HG02678 (cell line): ENCODE measurements at regions not wholly inside any gene's neighbourhood (a gene's known extent, or its start where the extent isn't known, plus 50 kb on each side); places are given as distances from the start of the nearest gene placed in this dataset.
"Not testable (repeated sequence)": the region's sequence is repeated elsewhere in the genome, so short reads cannot be mapped to it uniquely, and the experiment has no call there.

Experiments
- ATAC-seq: cut with Tn5 transposase; IDR thresholded peaks from one replicate; pipeline ENCODE4 v1.9.1; 2021; ENCODE audit warnings: mild to moderate bottlenecking, moderate library complexity; ENCODE audit not compliant: unreplicated experiment

DNA sequence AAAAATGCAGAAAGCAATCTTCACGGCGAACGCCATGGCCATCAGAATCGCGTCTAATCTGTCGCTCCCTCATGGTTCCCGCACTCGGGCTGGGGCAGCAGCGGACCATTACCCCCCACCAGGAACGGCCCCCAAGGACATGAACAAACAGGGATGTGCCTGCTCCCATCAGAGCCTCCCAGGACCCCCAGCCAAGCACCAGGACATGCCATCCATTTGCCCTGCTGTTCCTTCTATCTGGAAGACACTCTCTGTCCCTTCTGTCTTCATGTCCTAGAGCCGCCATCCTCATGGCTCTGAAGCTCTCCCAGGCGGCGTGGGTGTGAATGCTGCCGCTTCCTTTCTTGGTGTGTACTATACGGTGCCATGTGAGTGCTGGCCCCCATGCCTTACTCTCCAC lies 371.8 kb downstream of the BCL11B start:
- ATAC-seq, result no peak

DNA sequence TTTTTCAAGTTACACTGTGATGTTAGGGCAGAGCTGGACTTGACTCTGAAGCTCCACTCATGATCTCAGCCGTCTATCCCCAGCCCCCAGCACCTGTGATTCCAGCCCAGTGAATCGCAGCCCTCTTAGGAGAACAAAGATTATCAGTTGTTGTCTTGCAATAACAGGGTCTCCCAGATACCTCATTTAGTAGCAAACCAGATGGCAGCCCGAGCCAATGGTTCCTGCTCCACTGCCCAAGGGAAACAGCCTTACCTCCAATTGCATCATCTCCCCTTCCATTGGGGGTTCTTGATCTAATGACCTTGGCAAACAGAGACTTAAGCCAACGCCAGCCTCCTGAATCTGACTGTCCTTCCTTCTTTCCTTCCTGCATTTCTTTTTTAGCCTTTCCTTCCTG lies 371.2 kb downstream of the BCL11B start:
- no peak for ATAC-seq

DNA sequence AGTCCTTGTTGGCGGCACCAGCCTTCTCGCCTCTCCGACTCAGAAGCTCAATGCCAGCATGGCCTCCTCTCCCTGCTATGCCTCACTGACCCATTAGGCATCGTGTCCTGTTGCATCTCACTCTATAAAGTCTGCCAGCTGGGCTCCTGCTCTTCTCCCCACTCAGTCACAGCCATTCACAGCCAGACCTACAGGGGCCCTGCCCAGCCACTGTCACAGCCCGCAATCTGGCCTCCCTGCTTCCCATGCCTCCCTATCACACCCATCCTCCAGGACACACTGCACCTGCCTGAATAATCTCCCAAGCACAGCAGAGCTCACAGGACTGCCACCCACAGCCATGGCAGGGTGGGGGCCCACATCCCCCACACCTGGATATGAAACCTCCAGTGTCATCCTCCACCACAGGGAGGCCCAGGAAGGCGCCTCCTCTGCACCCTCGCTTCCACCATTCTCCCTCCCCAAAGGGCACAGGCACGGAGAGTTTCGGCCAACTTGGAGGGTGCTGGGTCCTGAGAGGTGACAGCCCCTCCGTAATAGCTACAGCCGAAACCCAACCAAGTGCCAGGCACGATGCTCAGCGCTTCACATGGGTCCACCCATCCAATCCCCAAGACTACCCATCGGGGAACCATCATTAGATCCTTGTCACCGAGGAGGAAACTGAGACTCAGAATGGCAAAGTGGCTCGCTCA lies 370.3 kb downstream of the BCL11B start:
- ATAC-seq, result no peak

DNA sequence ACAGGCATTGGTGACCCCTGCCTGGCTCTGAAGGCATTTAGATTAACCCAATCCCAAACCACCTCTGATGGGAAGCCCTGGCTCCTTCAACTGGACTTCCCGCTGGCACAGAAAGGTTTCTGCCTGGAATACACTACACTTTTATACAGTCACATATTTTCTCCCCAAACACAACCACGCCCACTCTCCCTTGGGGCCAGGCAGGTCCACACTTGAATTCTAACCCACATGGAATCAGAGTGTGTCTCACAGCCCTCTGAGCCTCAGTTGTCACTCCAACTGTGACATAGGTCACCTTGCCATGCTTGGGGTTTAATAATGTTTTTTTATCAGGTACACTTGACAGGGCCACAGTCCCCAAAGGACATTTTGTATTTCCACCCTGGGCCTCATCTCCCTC lies 368.6 kb downstream of the BCL11B start:
- ATAC-seq, result no peak

DNA sequence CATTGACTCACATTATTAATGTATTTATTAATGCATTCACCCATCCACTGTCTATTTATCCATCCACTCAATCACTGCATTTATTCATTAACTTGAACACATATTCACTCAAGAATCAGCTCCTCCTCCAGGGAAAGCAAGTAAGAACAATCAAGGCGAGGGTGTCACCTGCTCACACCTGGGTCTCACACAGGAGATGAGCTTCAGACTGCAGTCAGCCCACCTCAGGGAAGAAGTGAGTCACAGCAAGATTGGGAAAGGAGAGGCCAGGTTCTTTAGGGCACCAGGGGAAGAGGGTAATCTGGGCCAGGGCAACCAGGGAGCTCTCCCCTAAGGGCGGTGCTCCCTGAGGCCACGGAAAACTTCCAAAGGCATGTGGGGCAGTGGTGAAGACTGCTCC lies 367.3 kb downstream of the BCL11B start:
- ATAC-seq, result no peak

DNA sequence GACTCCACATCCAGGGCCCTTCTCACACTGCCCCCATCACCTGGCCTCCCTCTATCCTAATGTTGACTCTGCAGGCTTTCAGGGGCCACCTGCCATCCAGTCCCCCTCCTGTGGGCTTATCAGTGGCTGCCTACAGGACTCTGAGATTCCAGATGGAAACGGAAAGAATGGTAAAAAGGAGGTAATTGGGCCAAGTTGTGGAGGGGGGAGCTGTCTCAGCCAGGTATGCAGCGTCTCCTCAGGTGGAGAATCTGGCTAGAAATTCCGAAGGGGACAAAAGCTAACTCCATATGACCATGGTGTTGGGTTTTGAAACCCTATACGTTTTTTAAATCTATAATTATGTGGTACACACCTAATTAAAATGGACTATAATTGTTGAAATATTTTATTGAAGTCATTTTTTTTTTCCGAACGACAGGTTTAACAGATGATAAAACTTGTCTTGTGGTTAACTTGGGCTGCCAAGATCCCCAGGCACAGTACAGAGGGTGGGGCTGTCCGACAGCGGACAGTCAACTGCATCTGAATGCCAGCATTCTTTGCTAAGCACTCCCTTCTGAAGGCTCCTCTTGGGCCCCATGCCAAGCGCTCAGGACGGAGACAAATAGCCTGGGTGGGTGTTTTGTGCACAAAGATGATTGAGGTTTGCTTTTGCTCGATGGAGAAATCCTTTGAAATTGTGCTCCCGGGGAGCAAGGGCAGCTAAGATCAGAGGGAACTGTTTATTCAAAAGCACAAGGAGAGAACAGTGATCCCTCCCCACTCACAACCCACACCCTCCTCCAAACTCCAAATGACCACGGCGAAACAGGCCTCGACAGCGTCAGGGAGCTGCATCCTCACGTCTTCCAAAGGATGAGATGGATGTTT lies 365.6 kb downstream of the BCL11B start:
- ATAC-seq, result no peak

DNA sequence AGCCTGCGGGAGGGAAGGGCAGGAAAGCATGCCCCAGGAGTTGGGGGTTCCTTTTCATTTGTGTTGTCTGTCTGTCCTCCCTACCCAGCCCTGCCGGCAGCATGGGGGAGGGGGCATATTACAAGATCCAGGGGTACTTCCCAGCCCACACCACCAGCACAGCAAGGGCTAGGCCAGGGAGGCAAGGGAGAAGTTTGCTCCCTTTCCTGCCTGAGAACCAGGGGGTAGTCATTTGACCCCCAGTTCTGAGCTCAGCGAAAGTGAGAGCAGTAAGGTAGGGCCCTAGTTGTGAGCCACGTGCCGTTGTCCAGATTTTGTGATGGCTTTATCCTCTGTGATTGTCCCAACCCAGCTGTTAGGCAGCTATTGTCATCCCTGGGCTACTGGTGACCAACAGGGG lies 364.7 kb downstream of the BCL11B start:
- ATAC-seq, result no peak

DNA sequence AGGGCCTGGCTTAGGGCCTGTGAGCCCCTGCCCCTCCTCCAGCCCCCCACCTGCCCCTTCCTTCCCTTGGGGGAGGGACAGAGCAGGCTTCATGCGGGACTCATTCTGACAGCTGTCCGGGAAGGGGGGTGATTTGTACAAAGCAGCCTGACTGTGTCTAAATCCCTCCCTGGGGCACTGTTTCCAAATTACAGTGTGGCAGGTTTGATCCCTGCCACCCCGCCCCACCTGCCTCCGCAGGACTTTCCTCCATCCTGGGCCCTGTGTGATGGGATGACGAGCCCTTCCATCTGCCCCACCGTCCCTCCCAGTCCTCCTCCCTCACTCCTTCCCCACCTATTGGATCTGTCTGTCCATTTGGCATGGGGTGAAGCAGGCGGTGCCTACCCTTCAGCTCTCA lies 363.9 kb downstream of the BCL11B start:
- ATAC-seq, result no peak

DNA sequence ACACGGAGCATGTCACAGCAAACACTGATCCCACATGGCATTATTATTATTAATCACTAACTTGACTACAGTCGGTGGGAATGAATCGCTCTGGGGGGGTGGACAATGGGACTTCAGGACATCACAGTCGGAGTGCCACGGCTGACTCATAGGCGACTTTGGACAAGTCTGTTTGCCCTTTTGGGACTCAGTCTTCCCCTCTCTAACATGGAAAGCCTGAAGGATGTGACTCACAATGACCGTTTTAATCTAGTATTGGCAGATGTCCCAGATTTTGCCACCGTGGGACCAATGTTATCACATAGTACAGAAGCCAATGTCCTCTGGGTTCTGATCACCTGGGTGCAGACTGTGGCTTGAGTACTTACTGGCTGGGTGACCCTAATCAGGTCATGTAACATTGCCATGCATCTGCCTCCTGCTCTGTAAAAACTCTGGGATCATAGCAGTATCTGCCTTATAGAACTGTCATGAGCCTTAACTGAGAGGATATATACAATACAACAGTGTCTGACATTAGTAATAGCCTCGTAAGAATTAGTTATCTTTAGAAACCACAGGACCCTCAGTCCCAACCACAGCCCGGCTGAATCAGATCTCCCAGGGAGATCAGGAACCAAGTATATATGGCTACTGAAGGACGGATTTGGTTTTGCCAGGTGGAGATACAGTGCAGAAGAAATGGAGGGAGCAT lies 362.6 kb downstream of the BCL11B start:
- no peak for ATAC-seq

DNA sequence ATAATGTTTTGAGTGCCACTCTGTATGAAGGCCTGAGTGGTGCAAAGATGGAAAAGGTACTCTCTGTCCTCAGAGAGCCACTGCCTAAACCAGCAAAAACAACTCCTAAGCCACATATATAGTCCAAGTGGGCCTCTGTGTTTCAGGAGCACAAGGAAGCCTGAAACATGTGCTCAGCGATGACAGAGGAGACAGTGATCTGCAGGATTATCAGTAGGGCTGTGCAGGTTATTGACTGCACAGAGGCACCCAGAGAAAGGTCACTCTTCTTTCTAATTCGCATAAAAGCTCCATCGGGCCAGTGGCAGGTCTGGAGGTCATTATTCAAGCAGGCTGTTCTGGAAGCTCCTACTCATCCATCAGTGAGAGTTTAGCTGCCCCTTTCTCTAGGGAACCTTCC lies 361.9 kb downstream of the BCL11B start:
- no peak for ATAC-seq

DNA sequence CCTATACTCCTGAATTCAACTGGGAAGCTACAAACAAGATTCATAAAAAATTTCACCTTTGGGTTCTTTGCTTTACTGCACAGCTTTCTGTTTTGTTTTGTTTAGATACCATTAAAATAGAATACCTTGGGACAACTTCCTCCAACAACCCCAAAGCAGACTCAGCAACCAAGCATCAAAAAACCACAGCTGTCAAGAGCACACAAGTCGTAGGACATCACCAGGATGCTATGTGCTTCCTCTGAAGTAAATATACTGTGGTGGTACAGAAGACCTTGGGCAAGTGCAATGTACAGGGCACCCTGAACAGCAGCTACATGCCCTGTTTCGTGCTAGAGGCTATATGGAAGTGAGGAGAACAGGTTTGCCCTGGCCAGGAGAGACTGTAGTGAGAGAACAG lies 359.3 kb downstream of the BCL11B start:
- ATAC-seq, result no peak

DNA sequence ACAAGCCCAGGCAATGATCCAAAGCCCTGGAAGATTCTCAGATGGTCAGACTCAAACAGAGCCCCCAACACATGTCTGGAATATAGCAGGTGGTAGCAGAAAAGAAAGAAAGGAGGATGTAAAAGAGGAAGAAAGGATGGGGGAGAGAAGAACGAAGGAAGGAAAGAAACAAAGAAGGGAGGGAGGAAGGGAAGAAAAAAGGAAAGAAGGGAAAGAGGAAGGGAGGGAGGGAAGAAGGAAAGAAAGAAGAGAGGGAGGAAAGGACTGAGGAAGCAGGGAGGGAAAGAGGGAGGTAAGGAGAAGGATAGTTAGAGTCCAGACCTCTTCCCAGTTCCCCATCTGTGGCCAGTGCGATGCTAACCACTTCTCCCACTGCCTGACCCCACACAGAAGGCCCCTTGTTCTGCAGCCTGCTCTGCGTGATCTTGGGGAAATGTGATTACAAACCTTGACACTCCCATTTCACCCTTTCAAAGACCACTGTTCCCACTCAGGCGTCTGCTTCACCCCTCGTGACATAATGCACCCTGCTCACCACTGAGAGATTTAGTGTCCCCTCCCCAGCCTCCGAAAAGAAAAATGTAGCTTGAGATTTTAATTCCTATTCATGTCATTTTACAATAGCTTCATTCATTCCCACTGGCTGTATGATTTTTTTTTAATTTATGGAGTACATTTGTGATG lies 357.9 kb downstream of the BCL11B start:
- ATAC-seq, result no peak

DNA sequence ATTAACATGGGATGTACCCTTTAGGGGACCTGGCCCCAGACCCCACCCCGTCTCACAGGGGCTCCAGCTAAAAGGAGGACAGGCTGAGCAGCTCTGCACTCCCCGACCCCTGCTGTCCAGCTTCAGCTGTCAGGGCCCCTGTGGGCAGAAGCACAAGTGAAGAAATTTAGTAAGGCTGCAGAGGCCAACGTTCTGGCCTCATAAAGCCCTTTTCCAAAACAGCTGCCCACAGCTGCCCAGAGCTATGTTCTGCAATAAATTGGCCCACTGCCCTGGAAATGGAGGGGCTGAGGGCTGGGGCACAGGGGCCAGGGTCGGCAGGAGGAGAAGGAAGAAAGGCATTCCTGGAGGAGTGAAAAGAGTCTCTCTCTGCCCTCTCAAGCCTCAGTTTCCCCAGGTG lies 357.1 kb downstream of the BCL11B start:
- ATAC-seq, result no peak

DNA sequence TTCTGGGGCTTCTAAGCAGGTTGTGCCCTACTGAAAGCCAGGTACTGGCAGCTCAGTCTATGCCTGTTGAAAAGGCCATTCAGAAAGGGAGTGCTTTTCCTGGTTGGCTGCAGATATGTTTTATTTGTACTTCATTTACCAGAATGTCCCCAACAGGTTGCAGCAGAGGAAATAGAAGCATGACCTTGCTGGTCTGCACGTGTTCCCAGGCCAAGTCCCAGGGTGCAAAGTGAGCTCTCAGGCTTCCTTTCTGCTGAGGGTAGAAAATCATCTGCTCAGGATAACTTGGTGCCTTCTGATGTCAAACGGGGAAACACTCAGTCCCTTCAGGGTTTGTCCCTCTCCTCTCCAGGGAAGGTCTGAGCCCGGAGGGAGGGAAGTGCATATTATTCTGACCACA lies 356.4 kb downstream of the BCL11B start:
- ATAC-seq, result no peak

DNA sequence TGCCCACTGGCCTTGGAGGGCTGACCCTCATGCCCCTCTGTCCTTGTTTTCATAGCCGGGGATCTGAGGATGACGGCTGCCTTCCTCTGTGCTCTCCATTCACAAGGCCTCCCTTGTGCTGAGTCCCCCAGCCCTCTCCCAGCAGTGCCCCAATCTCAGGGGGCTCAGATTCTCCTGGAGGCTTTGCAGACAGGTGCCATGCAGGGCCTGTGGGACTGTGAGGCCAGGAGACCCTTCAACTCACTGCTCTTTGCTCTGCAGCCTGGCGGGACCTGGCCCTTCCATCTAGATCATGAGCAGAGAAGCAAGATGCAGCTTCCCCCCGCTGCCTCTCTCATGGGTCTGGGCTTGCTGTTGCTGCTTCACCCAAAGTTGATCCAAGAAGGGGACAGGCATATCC lies 356.0 kb downstream of the BCL11B start:
- no peak for ATAC-seq

DNA sequence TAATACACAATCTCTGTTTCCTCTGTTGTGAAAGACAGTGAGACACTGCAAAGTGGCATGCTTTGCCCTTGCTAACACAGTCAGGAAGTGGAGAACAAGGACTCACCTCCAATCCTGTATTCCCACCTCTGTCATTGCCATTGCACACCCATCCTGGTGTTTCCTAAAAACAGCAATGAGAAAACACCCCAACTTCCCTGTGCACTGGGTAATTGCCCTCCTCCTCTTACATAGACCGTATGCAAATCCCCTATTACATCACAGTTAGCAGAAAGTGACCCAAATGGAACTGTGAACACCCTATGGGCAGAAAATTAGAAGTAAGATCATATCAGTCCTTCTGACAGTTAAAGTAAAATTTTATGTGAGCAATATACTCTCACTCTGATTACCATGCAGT lies 355.5 kb downstream of the BCL11B start:
- ATAC-seq, result no peak

DNA sequence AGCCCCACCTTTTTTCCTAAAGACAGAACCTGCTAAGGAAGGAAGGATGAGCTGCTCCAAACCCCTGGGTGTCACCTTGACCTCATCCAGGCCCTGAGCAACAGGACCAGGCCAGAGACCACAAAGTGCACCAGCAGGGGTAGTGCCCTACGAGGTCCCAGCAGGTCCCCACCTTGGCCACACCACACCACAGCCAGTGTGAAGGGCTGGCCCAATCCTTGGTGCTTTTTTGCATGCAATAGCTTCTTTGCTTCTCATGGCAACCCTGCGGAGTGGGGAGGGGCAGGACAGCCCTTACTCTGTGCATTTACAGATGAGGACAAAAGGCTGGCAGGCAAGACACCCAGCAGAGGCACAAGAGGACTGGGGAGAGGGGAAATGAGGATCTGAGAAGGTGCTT lies 352.6 kb downstream of the BCL11B start:
- no peak for ATAC-seq

DNA sequence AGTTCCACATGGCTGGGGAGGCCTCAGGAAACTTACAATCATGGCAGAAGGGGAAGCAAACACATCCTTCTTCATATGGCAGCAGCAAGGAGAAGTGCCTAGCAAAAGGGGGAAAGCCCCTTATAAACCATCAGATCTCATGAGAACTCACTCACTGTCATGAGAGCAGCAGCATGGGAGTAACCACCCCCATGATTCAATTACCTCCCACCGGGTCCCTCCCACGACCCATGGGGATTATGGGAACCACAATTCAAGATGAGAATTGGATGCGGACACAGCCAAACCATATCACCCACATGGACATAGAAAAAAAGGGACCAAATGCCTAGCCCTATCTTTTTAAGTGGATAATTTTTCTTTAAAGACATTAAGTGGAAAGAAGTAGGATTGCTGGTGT lies 350.7 kb downstream of the BCL11B start:
- ATAC-seq, result not testable (repeated sequence)

DNA sequence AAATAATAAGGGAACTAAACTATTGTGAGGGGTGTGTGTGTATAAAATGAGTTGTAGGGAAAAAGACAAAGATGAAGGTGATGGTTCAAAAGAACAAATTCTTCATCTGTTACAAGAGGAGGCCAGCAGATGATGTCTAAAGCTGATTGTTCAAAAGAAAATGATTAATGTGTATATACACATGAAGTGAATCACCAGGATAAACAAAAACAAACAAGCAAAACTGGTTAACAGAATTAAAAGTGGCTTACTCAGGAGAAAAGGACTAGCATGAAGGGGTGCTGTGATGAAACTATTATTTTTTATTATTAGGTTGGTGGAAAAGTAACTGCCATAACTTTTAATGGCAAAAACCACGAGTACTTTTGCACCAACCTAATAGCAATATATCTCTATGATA lies 348.4 kb downstream of the BCL11B start:
- no peak for ATAC-seq

DNA sequence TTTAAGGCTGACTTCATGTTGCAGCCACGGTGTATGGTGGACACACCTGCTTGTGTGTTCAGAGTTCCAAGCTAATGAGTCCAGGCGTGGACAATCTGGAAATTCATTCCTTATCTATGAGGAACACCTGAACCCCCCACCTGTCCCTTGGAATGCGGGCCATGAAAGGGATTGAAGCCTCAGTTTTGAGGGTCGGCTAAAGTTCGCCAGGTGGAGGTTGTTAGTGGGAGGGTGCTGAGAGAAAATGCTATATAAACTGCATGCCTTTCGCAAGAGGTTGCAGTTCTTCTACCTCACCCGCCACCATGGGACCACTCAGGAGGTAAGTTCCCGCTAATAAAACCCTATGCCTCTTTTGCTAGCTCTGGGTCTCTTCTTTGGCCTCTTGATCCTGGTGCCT lies 348.0 kb downstream of the BCL11B start:
- ATAC-seq, result no peak

DNA sequence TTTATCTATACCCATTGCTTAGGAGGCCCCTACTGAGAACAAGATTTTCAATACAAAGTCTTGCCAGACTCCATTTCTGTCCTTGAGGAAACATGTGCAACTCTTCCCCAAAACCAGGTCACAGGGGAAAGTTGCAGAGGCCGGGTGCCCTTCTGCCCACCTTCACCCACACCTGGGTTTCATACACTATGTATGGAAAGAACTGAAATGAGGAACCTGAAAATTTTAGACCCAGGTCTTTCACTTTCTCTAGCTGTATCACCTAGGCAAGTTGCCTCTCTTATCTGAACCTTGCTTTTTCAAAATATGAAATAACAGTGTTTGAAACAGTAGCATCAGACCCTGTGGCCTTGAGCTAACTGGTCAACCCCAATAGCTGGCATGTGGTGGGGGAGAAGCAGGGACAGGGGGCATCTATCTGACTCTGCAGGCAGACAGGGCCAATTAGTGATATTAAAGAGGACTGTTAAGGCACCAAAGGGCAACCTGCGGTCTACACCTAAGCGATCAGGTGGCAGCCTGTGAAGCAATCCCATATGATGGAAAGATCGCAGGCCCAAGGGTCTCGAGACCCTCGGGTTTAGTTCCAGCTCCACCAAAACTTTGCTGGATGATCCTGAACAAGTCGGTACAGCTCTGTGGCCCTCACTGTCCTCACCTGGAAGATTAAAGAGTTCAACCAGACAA lies 346.5 kb downstream of the BCL11B start:
- no peak for ATAC-seq
